WERI-Rb-1 (cell line): ENCODE measurements at regions not wholly inside any gene's neighbourhood (a gene's known extent, or its start where the extent isn't known, plus 50 kb on each side); places are given as distances from the start of the nearest gene placed in this dataset.

Source experiments
- DNase-seq: peaks from one replicate; pipeline ENCODE4 v3.0.0-alpha.2; 2020
- H3K27ac ChIP-seq: fragments of 250-450 bp; sonication (Bioruptor Pico); 2 replicates; pipeline ENCODE4 v1.5.1; 2020; ENCODE audit warnings: mild to moderate bottlenecking, moderate library complexity
- H3K27me3 ChIP-seq: fragments of 250-450 bp; sonication (Bioruptor Pico); 2 replicates; pipeline ENCODE4 v1.5.1; 2021; ENCODE audit warnings: mild to moderate bottlenecking, low read depth, moderate library complexity; ENCODE audit not compliant: insufficient read depth, severe bottlenecking
- H3K36me3 ChIP-seq: fragments of 250-450 bp; sonication (Bioruptor Pico); 2 replicates; pipeline ENCODE4 v1.5.1; 2020; ENCODE audit warnings: mild to moderate bottlenecking, moderate library complexity
- H3K4me3 ChIP-seq: 2 replicates; pipeline ENCODE4 v1.5.1; 2011; ENCODE audit warnings: low read depth, mild to moderate bottlenecking, control low read depth, low read length
- H3K9me3 ChIP-seq: fragments of 250-450 bp; sonication (Bioruptor Pico); 2 replicates; pipeline ENCODE4 v1.5.1; 2021; ENCODE audit warnings: mild to moderate bottlenecking, moderate library complexity; ENCODE audit not compliant: severe bottlenecking
- CTCF ChIP-seq: IDR thresholded peaks from 2 replicates; pipeline ENCODE4 v1.5.1; 2011; ENCODE audit warnings: low read depth, mild to moderate bottlenecking, control low read depth, inconsistent platforms, low read length

- Histone ChIP-seq H3K4me3 (no peak overlapping the region), H3K27me3 (no peaks in the 10 kb centered on the region), H3K27ac (no peak overlapping the region), H3K9me3 (no peaks in the 10 kb centered on the region), H3K36me3 (no peaks in the 10 kb centered on the region)
- no peak for TF ChIP-seq CTCF
- no peak for DNase-seq
These were observed 204.3 kb downstream of the ATPSCKMT start for GRCh38 chr5:10045376-10045775.

- DNase-seq, result no peak
- no peaks in the 10 kb centered on the region for H3K36me3 ChIP-seq
- H3K9me3 ChIP-seq, result no peaks in the 10 kb centered on the region
- no peak for TF ChIP-seq CTCF
- H3K27ac ChIP-seq, result no peak overlapping the region
- no peaks in the 10 kb centered on the region for H3K27me3 ChIP-seq
- H3K4me3 ChIP-seq, result no peak overlapping the region
These were observed 213.4 kb downstream of the ATPSCKMT start for GRCh38 chr5:10036136-10036815.

GRCh38 chr5:10034001-10034400 is 215.7 kb downstream of the ATPSCKMT start:
- no peak overlapping the region for H3K4me3 ChIP-seq
- H3K36me3 ChIP-seq, result no peaks in the 10 kb centered on the region
- H3K27me3 ChIP-seq, result no peaks in the 10 kb centered on the region
- peaks cover 2% of the 10 kb centered on the region for H3K9me3 ChIP-seq
- no peak for TF ChIP-seq CTCF
- H3K27ac ChIP-seq, result no peak overlapping the region
- peak; percentile 23 for DNase-seq

GRCh38 chr5:10031817-10032216 is 217.9 kb downstream of the ATPSCKMT start:
- no peak for DNase-seq
- TF ChIP-seq CTCF, result peak; percentile 37; the same call in 1 of the 2 replicates
- Histone ChIP-seq H3K9me3 (peaks cover 4% of the 10 kb centered on the region), H3K27me3 (no peaks in the 10 kb centered on the region), H3K27ac (no peak overlapping the region), H3K4me3 (no peak overlapping the region), H3K36me3 (no peaks in the 10 kb centered on the region)

GRCh38 chr5:10030219-10030831 is 219.4 kb downstream of the ATPSCKMT start:
- peak; percentile 71 for DNase-seq
- Histone ChIP-seq H3K4me3 (no peak overlapping the region), H3K36me3 (no peaks in the 10 kb centered on the region), H3K27me3 (no peaks in the 10 kb centered on the region), H3K9me3 (peaks cover 6% of the 10 kb centered on the region), H3K27ac (no peak overlapping the region)
- peak; percentile 79 for TF ChIP-seq CTCF

GRCh38 chr5:10023494-10023893 is 226.2 kb downstream of the ATPSCKMT start:
- no peak overlapping the region for H3K4me3 ChIP-seq
- DNase-seq, result no peak
- no peak for TF ChIP-seq CTCF
- no peaks in the 10 kb centered on the region for H3K27me3 ChIP-seq
- no peaks in the 10 kb centered on the region for H3K36me3 ChIP-seq
- peaks cover 2% of the 10 kb centered on the region for H3K9me3 ChIP-seq
- no peak overlapping the region for H3K27ac ChIP-seq
